Renal cortical epithelial cell (primary cell): ENCODE measurements at regions not wholly inside any gene's neighbourhood (a gene's known extent, or its start where the extent isn't known, plus 50 kb on each side); places are given as distances from the start of the nearest gene placed in this dataset.

ENCODE experiments used
- DNase-seq: peaks from one replicate; pipeline ENCODE4 v3.0.0-alpha.2; 2011; ENCODE audit warnings: low read depth

GRCh38 chr15:69892351-69892750 is 205.4 kb downstream of the TLE3 start:
- DNase-seq = no peak

GRCh38 chr15:69893086-69893485 is 204.6 kb downstream of the TLE3 start:
- no peak for DNase-seq

GRCh38 chr15:69893863-69894262 is 203.9 kb downstream of the TLE3 start:
- DNase-seq = peak; percentile 18

GRCh38 chr15:69895202-69895601 is 202.5 kb downstream of the TLE3 start:
- DNase-seq = no peak

GRCh38 chr15:69896606-69897005 is 201.1 kb downstream of the TLE3 start:
- DNase-seq = peak; percentile 18

GRCh38 chr15:69897061-69897460 is 200.7 kb downstream of the TLE3 start:
- DNase-seq = no peak

- DNase-seq = no peak
Observed at GRCh38 chr15:69897471-69898237, 200.1 kb downstream of the TLE3 start.

GRCh38 chr15:69898243-69898642 is 199.5 kb downstream of the TLE3 start:
- DNase-seq = no peak

- DNase-seq = no peak
Observed at GRCh38 chr15:69902414-69903062, 195.2 kb downstream of the TLE3 start.

GRCh38 chr15:69903470-69904469 is 193.9 kb downstream of the TLE3 start:
- peak; percentile 49 for DNase-seq

- DNase-seq = peak; percentile 39
Observed at GRCh38 chr15:69906256-69907185, 191.2 kb downstream of the TLE3 start.

- DNase-seq = no peak
Observed at GRCh38 chr15:69908060-69908459, 189.7 kb downstream of the TLE3 start.

- no peak for DNase-seq
Observed at GRCh38 chr15:69908590-69909420, 188.9 kb downstream of the TLE3 start.

- no peak for DNase-seq
Observed at GRCh38 chr15:69909719-69910444, 187.8 kb downstream of the TLE3 start.

GRCh38 chr15:69910514-69910913 is 187.2 kb downstream of the TLE3 start:
- no peak for DNase-seq

GRCh38 chr15:69912116-69912515 is 185.6 kb downstream of the TLE3 start:
- DNase-seq = no peak

GRCh38 chr15:69914040-69914439 is 183.7 kb downstream of the TLE3 start:
- DNase-seq = no peak

GRCh38 chr15:69914960-69915359 is 182.8 kb downstream of the TLE3 start:
- no peak for DNase-seq

GRCh38 chr15:69916169-69916785 is 181.4 kb downstream of the TLE3 start:
- DNase-seq = no peak
